NT2/D1 (cell line): ENCODE measurements at regions not wholly inside any gene's neighbourhood (a gene's known extent, or its start where the extent isn't known, plus 50 kb on each side); places are given as distances from the start of the nearest gene placed in this dataset.
A peak's percentile ranks its signal among the peaks of the same experiment; 100 is the strongest.

Experiments
- DNase-seq: peaks from one replicate; pipeline ENCODE4 v3.0.0-alpha.2; 2011; ENCODE audit warnings: low read depth, low spot score
- H3K27me3 ChIP-seq: 2 replicates; pipeline ENCODE4 v1.6.0; 2011; ENCODE audit warnings: mild to moderate bottlenecking; ENCODE audit not compliant: insufficient read length, insufficient read depth
- H3K36me3 ChIP-seq: 2 replicates; pipeline ENCODE4 v1.6.1; 2011; ENCODE audit warnings: mild to moderate bottlenecking, low read length, mixed read lengths; ENCODE audit not compliant: insufficient read depth, insufficient read length
- H3K4me1 ChIP-seq: 2 replicates; pipeline ENCODE4 v1.5.1; 2011; ENCODE audit not compliant: insufficient read depth, insufficient read length
- H3K4me3 ChIP-seq: 2 replicates; pipeline ENCODE4 v1.5.1; 2011; ENCODE audit warnings: low read depth; ENCODE audit not compliant: insufficient read length
- H3K9ac ChIP-seq: 2 replicates; pipeline ENCODE4 v1.6.0; 2011; ENCODE audit warnings: low read depth; ENCODE audit not compliant: insufficient read length
- H3K9me3 ChIP-seq: 2 replicates; pipeline ENCODE4 v1.5.1; 2011; ENCODE audit warnings: mild to moderate bottlenecking, low read length; ENCODE audit not compliant: insufficient read depth
- SUZ12 ChIP-seq: IDR thresholded peaks from 2 replicates; pipeline ENCODE4 v1.6.1; 2011; ENCODE audit not compliant: insufficient read length, insufficient read depth; ENCODE audit errors: extremely low read depth
- YY1 ChIP-seq: IDR thresholded peaks from 2 replicates; pipeline ENCODE4 v1.6.1; 2011; ENCODE audit not compliant: insufficient read length, insufficient read depth
- ZNF274 ChIP-seq: IDR thresholded peaks from 2 replicates; pipeline ENCODE4 v1.6.1; 2011; ENCODE audit warnings: mild to moderate bottlenecking, low read depth, low read length

GRCh38 chr15:79230766-79231165 is 51.8 kb upstream of the ANKRD34C start:
- Histone ChIP-seq H3K27me3 (no peaks in the 10 kb centered on the region), H3K4me3 (no peak overlapping the region), H3K4me1 (no peaks in the 10 kb centered on the region), H3K36me3 (no peaks in the 10 kb centered on the region), H3K9ac (no peak overlapping the region), H3K9me3 (peaks cover 16% of the 10 kb centered on the region; the same call in 1 of the 2 replicates)
- TF ChIP-seq YY1 (no peak), SUZ12 (no peak), ZNF274 (no peak)
- DNase-seq = no peak

GRCh38 chr15:79222808-79223207 is 59.7 kb upstream of the ANKRD34C start:
- Histone ChIP-seq H3K36me3 (no peaks in the 10 kb centered on the region), H3K4me1 (no peaks in the 10 kb centered on the region), H3K4me3 (no peak overlapping the region), H3K27me3 (no peaks in the 10 kb centered on the region), H3K9ac (no peak overlapping the region), H3K9me3 (no peaks in the 10 kb centered on the region)
- no peak for TF ChIP-seq ZNF274
- TF ChIP-seq SUZ12 = no peak
- no peak for TF ChIP-seq YY1
- DNase-seq = no peak

GRCh38 chr15:79221696-79222095 is 60.8 kb upstream of the ANKRD34C start:
- Histone ChIP-seq H3K27me3 (no peaks in the 10 kb centered on the region), H3K36me3 (no peaks in the 10 kb centered on the region), H3K4me3 (no peak overlapping the region), H3K4me1 (no peaks in the 10 kb centered on the region), H3K9me3 (no peaks in the 10 kb centered on the region), H3K9ac (no peak overlapping the region)
- TF ChIP-seq YY1 = no peak
- TF ChIP-seq ZNF274 = no peak
- TF ChIP-seq SUZ12 = no peak
- DNase-seq = no peak

GRCh38 chr15:79219393-79220056 is 63.0 kb upstream of the ANKRD34C start:
- H3K9ac ChIP-seq = no peak overlapping the region
- TF ChIP-seq ZNF274 (no peak), SUZ12 (no peak), YY1 (no peak)
- H3K27me3 ChIP-seq = no peaks in the 10 kb centered on the region

GRCh38 chr15:79218588-79219200 is 63.8 kb upstream of the ANKRD34C start:
- TF ChIP-seq ZNF274 (no peak), SUZ12 (no peak), YY1 (no peak)
- no peaks in the 10 kb centered on the region for H3K4me1 ChIP-seq
- H3K4me3 ChIP-seq = no peak overlapping the region
- H3K9ac ChIP-seq = no peak overlapping the region
- no peaks in the 10 kb centered on the region for H3K36me3 ChIP-seq
- H3K27me3 ChIP-seq = no peaks in the 10 kb centered on the region
- no peaks in the 10 kb centered on the region for H3K9me3 ChIP-seq
- DNase-seq = no peak

More at GRCh38 chr15:79219393-79220056, 63.0 kb upstream of the ANKRD34C start:
- no peaks in the 10 kb centered on the region for H3K4me1 ChIP-seq
- no peak overlapping the region for H3K4me3 ChIP-seq
- H3K9me3 ChIP-seq = no peaks in the 10 kb centered on the region
- no peaks in the 10 kb centered on the region for H3K36me3 ChIP-seq
- no peak for DNase-seq

- H3K4me3 ChIP-seq = no peak overlapping the region
- H3K9me3 ChIP-seq = no peaks in the 10 kb centered on the region
- H3K4me1 ChIP-seq = peaks cover 8% of the 10 kb centered on the region
- no peaks in the 10 kb centered on the region for H3K27me3 ChIP-seq
- no peaks in the 10 kb centered on the region for H3K36me3 ChIP-seq
- no peak for DNase-seq
- TF ChIP-seq SUZ12 (no peak), ZNF274 (no peak)
- H3K9ac ChIP-seq = no peak overlapping the region
These were observed 68.9 kb upstream of the ANKRD34C start for GRCh38 chr15:79213650-79214049.

GRCh38 chr15:79212589-79213157 is 69.8 kb upstream of the ANKRD34C start:
- no peaks in the 10 kb centered on the region for H3K27me3 ChIP-seq
- TF ChIP-seq YY1 = no peak
- no peak for TF ChIP-seq SUZ12
- no peak for TF ChIP-seq ZNF274
- peak; percentile 87 for DNase-seq
- no peaks in the 10 kb centered on the region for H3K36me3 ChIP-seq
- no peaks in the 10 kb centered on the region for H3K9me3 ChIP-seq
- peaks cover 8% of the 10 kb centered on the region for H3K4me1 ChIP-seq
- H3K9ac ChIP-seq = no peak overlapping the region
- H3K4me3 ChIP-seq = no peak overlapping the region
